Fibroblast of pulmonary artery (primary cell): ENCODE measurements at regions not wholly inside any gene's neighbourhood (a gene's known extent, or its start where the extent isn't known, plus 50 kb on each side); places are given as distances from the start of the nearest gene placed in this dataset.

Experiments
- DNase-seq: peaks from one replicate; pipeline ENCODE4 v3.0.0-alpha.2; 2010; ENCODE audit warnings: low read depth
- H3K4me3 ChIP-seq: replicated peaks from 2 replicates; pipeline ENCODE4 v1.5.1; 2011; ENCODE audit warnings: low read depth, mild to moderate bottlenecking, control low read depth, low read length, moderate library complexity
- TF ChIP-seq, protein P1 (sequence below): IDR thresholded peaks from 2 replicates; pipeline ENCODE4 v1.5.1; 2011; ENCODE audit warnings: mild to moderate bottlenecking, control low read depth, low read length, inconsistent platforms; ENCODE audit errors: missing control alignments

- TF ChIP-seq, protein P1, sequence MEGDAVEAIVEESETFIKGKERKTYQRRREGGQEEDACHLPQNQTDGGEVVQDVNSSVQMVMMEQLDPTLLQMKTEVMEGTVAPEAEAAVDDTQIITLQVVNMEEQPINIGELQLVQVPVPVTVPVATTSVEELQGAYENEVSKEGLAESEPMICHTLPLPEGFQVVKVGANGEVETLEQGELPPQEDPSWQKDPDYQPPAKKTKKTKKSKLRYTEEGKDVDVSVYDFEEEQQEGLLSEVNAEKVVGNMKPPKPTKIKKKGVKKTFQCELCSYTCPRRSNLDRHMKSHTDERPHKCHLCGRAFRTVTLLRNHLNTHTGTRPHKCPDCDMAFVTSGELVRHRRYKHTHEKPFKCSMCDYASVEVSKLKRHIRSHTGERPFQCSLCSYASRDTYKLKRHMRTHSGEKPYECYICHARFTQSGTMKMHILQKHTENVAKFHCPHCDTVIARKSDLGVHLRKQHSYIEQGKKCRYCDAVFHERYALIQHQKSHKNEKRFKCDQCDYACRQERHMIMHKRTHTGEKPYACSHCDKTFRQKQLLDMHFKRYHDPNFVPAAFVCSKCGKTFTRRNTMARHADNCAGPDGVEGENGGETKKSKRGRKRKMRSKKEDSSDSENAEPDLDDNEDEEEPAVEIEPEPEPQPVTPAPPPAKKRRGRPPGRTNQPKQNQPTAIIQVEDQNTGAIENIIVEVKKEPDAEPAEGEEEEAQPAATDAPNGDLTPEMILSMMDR: no peak
- no peak overlapping the region for H3K4me3 ChIP-seq
- no peak for DNase-seq
Measured at GRCh38 chr6:14280766-14281293, 163.3 kb downstream of the CD83 start.

GRCh38 chr6:14281811-14282660 lies 164.5 kb downstream of the CD83 start:
- DNase-seq: no peak
- TF ChIP-seq, protein P1: no peak
- H3K4me3 ChIP-seq: no peak overlapping the region

DNA sequence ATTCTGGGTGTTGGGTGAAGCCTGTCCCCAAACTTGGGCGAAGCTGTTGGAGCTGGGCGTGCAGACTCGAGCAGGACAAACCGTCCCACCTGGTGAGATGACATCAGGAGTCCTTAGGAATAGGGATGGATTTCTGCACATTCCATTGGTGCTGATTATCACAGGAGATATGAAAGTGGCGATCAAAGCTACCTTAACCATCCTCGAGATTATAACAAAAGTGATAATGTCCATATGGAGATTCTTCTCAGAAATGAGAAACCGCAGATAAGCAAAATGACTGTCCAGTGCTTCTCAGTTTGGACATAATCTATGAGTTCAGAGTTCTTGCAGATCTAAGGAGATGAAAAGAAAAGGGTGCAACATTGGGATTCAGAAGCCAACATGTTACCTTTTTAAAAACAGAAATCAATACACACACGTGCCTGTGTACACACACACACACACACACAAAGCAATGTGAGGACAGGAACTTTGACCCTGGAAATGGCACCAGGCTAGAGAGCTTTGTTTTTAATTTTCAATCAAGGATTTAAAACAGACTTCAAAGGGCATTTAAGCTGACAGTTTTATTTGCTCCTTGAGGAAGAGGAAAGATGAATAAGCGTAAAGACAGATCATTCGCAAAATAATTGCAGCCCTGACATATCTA lies 165.4 kb downstream of the CD83 start:
- TF ChIP-seq, protein P1: no peak
- DNase-seq: no peak
- no peak overlapping the region for H3K4me3 ChIP-seq

DNA sequence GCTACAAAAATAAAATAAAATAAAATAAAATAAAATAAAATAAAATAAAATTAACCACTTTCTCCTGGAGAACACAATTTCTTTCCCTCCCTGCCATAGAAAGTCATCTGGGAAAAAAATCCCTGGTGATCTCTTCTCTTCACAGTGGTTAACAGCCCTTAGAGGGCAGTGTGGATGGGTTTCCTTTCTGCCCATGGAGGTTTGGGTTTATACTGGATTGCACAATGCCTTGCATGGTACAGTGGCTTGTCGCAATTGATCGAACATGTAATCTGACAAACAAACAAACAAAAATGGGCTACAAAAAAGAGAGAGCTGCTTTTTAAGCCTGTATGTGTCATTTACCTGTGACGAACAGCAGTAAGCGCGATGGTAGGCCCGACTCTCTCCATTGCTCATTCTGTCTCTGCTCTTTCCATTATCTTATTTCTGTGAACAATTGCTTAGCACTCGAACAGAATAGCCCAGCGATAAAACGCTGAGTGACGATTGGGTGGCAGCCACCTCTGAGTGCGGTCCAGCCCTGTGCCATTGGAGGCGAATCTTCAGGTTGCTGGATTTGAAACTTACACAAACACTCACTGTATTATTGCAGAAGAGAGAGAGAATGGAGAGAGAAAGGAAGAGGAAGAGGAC lies 166.1 kb downstream of the CD83 start:
- DNase-seq: peak; percentile 28
- TF ChIP-seq, protein P1: no peak
- H3K4me3 ChIP-seq: no peak overlapping the region

DNA sequence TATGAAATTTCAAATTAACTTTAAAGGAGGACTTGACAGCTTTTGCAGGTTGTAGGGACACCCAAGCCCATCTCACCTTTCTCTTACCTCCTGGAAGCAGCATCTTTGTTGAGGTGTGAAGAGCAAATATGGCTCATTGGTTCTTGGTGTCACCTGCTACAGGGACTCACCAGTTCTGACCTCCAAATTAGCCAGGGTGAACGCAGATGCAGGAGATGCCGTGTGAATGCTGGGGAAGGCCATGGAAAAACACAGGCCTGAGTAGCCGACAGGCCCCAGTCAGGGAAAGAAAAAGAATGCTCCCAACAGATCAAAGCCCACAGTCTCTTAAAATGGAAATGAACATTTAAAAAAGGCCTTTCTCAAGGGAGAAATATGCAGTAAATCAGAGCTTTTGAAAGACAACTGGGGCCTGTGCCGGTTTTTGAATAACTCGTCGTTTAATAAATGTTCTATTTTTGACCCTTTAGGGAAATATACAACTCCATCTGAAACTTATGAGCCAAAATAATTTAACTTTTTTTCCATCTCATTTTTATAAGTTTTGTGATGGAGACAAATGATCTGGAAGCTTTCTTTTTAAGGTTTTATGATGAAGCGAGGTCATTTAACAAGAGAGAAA lies 167.5 kb downstream of the CD83 start:
- no peak overlapping the region for H3K4me3 ChIP-seq
- no peak for DNase-seq
- TF ChIP-seq, protein P1: no peak

DNA sequence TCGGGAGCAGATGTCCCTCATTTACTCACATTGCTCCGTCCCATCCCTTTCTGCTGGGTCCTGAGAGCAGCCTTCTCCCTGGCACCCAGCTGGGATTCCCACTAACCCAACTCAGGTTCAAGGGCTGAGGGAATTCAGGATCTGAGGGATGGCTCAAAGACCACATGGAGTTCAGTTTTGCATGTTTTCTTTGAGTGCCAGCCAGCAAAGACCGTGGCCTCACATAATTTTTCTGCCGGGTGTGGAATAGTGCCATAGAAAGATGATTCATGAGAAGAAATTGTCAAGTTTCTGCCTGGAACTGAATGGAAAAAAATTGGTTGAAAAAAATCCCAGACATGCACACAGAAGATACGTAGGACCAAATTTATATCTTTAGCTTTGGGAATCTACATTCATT lies 168.6 kb downstream of the CD83 start:
- H3K4me3 ChIP-seq: no peak overlapping the region
- TF ChIP-seq, protein P1: no peak
- peak; percentile 94 for DNase-seq
